ENCODE measurements at regions not wholly inside any gene's neighbourhood (a gene's known extent, or its start where the extent isn't known, plus 50 kb on each side); places are given as distances from the start of the nearest gene placed in this dataset.

DNA sequence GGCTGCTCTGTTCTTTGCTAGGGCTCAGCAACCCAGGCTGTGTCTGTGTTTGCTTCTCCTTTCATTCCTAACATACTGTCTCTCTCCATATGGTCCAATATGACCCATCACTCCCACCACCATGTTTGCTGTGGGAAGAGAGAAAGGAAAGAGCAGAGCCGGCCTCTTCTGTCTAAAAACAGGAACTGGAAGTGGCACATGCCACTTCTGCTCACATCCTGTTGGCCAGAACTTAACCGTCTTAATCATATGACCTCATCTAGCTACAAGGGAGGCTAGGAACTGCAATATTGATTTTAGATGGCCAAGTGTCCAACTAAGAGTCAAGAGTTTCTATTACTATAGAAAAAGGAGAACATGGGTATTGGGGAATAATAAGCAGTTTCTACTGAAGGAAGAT, 212.5 kb upstream of the CHD6 start:
- Mint-ChIP-seq H3K4me1 (no peaks in the 10 kb centered on the region), H3K27me3 (peaks cover 2% of the 10 kb centered on the region), H3K4me3 (no peak overlapping the region), H3K27ac (no peak overlapping the region), H3K36me3 (ENCODE audit: low read depth) (no peaks in the 10 kb centered on the region), H3K9me3 (peaks cover 3% of the 10 kb centered on the region)
- DNase-seq (no peak), ATAC-seq (no peak)

- Mint-ChIP-seq H3K9me3 (peaks cover 4% of the 10 kb centered on the region), H3K4me1 (no peaks in the 10 kb centered on the region), H3K36me3 (ENCODE audit: low read depth) (no peaks in the 10 kb centered on the region), H3K4me3 (no peak overlapping the region), H3K27me3 (peaks cover 3% of the 10 kb centered on the region), H3K27ac (no peak overlapping the region)
- DNase-seq (no peak), ATAC-seq (no peak)
These were observed 201.3 kb upstream of the CHD6 start for GRCh38 chr20:41819436-41819835.

DNA sequence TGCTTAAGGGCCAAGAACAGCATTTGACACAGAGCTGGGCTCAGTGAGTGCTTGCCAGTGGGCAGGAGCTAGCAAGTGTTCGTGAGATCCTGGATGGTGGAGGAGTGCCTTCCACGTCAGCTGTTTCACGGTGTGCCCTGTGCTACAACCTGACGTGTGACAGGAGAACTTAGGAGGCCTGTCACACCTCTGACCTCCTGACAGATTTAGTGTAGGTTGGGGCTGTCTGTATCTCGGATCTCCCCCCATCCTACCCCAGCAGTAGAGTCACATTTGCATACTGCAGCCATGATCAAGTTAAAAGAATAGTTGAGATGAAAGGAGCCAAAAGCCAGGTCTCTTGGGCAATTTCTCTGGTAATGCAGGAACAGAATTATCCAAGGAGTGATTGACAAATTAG, 200.8 kb upstream of the CHD6 start:
- Mint-ChIP-seq H3K4me3 (no peak overlapping the region), H3K27ac (no peak overlapping the region), H3K27me3 (peaks cover 3% of the 10 kb centered on the region), H3K4me1 (no peaks in the 10 kb centered on the region), H3K36me3 (ENCODE audit: low read depth) (no peaks in the 10 kb centered on the region), H3K9me3 (peaks cover 4% of the 10 kb centered on the region)
- DNase-seq (no peak), ATAC-seq (no peak)

GRCh38 chr20:41818369-41818768, 200.2 kb upstream of the CHD6 start:
- ATAC-seq (no peak), DNase-seq (no peak)
- peaks cover 3% of the 10 kb centered on the region for H3K27me3 Mint-ChIP-seq
- peaks cover 8% of the 10 kb centered on the region for H3K9me3 Mint-ChIP-seq
- H3K36me3 Mint-ChIP-seq (ENCODE audit: low read depth), result no peaks in the 10 kb centered on the region
- H3K4me3 Mint-ChIP-seq, result no peak overlapping the region
- no peaks in the 10 kb centered on the region for H3K4me1 Mint-ChIP-seq
- H3K27ac Mint-ChIP-seq, result no peak overlapping the region

GRCh38 chr20:41811456-41811855, 193.3 kb upstream of the CHD6 start:
- H3K9me3 Mint-ChIP-seq, result peaks cover 19% of the 10 kb centered on the region
- no peaks in the 10 kb centered on the region for H3K36me3 Mint-ChIP-seq (ENCODE audit: low read depth)
- ATAC-seq, result no peak
- H3K4me1 Mint-ChIP-seq, result no peaks in the 10 kb centered on the region
- peaks cover 3% of the 10 kb centered on the region for H3K27me3 Mint-ChIP-seq
- no peak overlapping the region for H3K4me3 Mint-ChIP-seq
- H3K27ac Mint-ChIP-seq, result no peak overlapping the region
- no peak for DNase-seq

DNA sequence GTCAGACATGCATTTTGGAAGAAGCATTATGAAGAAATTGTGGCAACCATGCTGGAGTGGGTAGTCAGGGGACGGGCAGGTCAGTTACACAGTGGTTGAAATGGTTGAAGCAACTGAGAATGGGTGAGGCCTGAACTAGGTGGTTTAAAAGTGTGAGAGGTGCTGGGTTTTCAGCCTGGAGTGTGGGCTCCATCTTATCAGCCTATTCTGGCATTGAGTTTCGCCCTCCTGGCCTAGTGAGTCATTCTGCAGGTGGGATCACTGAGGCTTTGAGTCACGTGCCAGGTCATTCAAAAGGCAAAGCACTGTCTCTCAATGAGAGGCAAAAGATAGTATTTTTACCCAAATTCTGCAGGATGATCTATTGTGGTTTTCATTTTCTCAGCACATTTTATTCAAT, 181.9 kb upstream of the CHD6 start:
- ATAC-seq, result no peak
- H3K27me3 Mint-ChIP-seq, result peaks cover 3% of the 10 kb centered on the region
- no peaks in the 10 kb centered on the region for H3K4me1 Mint-ChIP-seq
- no peaks in the 10 kb centered on the region for H3K9me3 Mint-ChIP-seq
- H3K4me3 Mint-ChIP-seq, result no peak overlapping the region
- H3K36me3 Mint-ChIP-seq (ENCODE audit: low read depth), result no peaks in the 10 kb centered on the region
- H3K27ac Mint-ChIP-seq, result no peak overlapping the region
- DNase-seq, result no peak

DNA sequence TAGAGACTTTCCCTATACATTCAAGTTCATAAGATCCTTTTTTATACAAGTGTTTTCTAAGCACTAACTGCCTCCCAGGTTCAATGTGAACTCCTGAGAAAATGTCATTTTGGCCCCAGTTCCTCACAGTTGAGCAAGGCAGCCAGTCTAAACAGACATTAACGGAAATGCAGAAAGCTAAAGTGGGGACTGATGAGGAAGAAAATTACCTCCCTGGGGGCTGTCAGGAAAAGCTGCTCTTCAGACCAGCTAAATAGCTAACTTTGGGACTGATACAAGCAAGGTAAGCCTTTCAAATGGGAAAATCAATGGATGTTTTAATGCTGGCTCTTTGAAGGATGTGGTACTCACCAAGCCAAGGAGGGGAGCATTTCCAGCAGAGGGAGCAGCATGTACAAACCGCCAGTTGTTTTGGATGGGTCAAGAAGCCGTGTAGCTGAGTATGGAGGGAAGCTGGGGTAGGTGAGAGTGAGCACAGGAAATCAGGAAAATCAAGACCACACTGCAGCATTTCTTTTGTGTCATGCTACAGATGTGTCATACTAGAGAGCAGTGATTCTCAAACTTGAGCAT, 180.8 kb upstream of the CHD6 start:
- peaks cover 3% of the 10 kb centered on the region for H3K27me3 Mint-ChIP-seq
- no peak overlapping the region for H3K27ac Mint-ChIP-seq
- H3K4me3 Mint-ChIP-seq, result no peak overlapping the region
- DNase-seq (no peak), ATAC-seq (no peak)
- H3K4me1 Mint-ChIP-seq, result no peaks in the 10 kb centered on the region
- H3K9me3 Mint-ChIP-seq, result no peaks in the 10 kb centered on the region
- H3K36me3 Mint-ChIP-seq (ENCODE audit: low read depth), result no peaks in the 10 kb centered on the region

GRCh38 chr20:41786158-41786557, 168.0 kb upstream of the CHD6 start:
- Mint-ChIP-seq H3K36me3 (ENCODE audit: low read depth) (no peaks in the 10 kb centered on the region), H3K27me3 (peaks cover 5% of the 10 kb centered on the region), H3K9me3 (no peaks in the 10 kb centered on the region), H3K4me1 (no peaks in the 10 kb centered on the region), H3K4me3 (no peak overlapping the region), H3K27ac (no peak overlapping the region)
- no peak for ATAC-seq
- no peak for DNase-seq

GRCh38 chr20:41784209-41784958, 166.2 kb upstream of the CHD6 start:
- ATAC-seq (no peak), DNase-seq (no peak)
- no peak overlapping the region for H3K4me3 Mint-ChIP-seq
- peaks cover 4% of the 10 kb centered on the region for H3K27me3 Mint-ChIP-seq
- no peaks in the 10 kb centered on the region for H3K9me3 Mint-ChIP-seq
- H3K4me1 Mint-ChIP-seq, result no peaks in the 10 kb centered on the region
- H3K27ac Mint-ChIP-seq, result no peak overlapping the region
- no peaks in the 10 kb centered on the region for H3K36me3 Mint-ChIP-seq (ENCODE audit: low read depth)

DNA sequence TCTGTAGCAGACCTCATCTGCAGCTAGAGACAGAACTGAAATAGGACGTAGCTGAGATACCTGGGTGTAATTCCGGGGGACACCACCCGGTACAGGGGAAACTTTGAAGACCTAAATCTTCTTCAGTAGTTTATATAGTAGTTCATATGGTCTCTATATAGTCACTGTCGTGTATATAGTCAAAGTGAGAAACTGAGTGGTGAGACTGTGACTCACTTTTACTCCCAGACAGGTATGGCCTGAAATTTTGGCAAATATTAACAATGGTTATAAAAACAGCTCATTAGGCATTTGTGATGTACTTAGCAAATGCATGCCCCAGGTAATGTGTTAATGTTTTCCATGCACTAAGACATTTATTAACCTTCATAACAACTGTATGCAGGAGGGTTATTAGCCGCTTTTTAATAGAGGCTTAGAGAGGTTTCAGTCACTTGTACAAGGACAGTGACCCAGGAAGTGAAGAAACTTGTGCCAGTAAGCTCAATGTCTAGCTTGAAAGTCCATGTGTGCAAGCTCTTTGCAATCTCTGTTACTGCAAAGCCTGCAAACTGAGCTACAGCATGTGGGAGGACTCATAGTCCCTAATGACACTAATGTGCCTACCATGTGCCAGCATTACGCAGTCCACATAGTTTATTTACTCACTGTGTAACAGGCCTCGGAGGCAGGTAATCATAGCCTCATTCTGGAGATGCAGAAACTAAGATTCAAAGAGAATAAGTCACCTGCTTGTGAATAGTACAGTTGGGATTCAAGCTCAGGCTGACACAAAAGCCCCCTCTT, 165.4 kb upstream of the CHD6 start:
- no peaks in the 10 kb centered on the region for H3K9me3 Mint-ChIP-seq
- no peak for DNase-seq

GRCh38 chr20:41782730-41783406, 164.7 kb upstream of the CHD6 start:
- Mint-ChIP-seq H3K4me3 (no peak overlapping the region), H3K9me3 (no peaks in the 10 kb centered on the region), H3K27me3 (peaks cover 4% of the 10 kb centered on the region), H3K27ac (no peak overlapping the region), H3K36me3 (ENCODE audit: low read depth) (no peaks in the 10 kb centered on the region), H3K4me1 (no peaks in the 10 kb centered on the region)
- DNase-seq, result no peak
- ATAC-seq, result no peak

More for the DNA sequence above, 165.4 kb upstream of the CHD6 start:
- peaks cover 4% of the 10 kb centered on the region for H3K27me3 Mint-ChIP-seq
- H3K36me3 Mint-ChIP-seq (ENCODE audit: low read depth), result no peaks in the 10 kb centered on the region
- no peak for ATAC-seq
- no peak overlapping the region for H3K4me3 Mint-ChIP-seq
- H3K4me1 Mint-ChIP-seq, result no peaks in the 10 kb centered on the region
- no peak overlapping the region for H3K27ac Mint-ChIP-seq

- Mint-ChIP-seq H3K27me3 (peaks cover 3% of the 10 kb centered on the region), H3K27ac (no peak overlapping the region), H3K9me3 (no peaks in the 10 kb centered on the region), H3K4me3 (no peak overlapping the region), H3K4me1 (no peaks in the 10 kb centered on the region), H3K36me3 (ENCODE audit: low read depth) (no peaks in the 10 kb centered on the region)
- no peak for DNase-seq
- no peak for ATAC-seq
These were observed 164.1 kb upstream of the CHD6 start for GRCh38 chr20:41782255-41782654.

DNA sequence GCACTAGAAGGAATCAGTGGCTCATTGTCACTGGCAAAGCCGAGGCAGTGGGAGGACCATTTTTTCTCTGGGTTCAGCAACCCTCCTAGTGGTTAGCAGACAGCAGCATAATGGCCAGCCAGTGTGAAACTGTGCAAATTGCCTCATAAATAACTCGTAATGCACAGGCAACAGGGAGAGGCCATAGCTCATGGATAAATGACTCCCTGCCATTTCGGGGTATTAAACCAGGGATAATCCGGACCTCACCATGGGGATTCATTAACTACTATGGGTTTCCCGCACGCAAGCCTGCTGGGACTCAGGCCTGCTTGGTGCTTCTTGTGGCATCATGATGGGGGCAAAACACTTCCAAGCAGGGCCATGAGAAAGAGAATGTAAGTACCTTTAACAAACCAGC, 158.2 kb upstream of the CHD6 start:
- Mint-ChIP-seq H3K36me3 (ENCODE audit: low read depth) (no peaks in the 10 kb centered on the region), H3K9me3 (no peaks in the 10 kb centered on the region), H3K27me3 (peaks cover 11% of the 10 kb centered on the region), H3K4me3 (no peak overlapping the region), H3K4me1 (no peaks in the 10 kb centered on the region), H3K27ac (no peak overlapping the region)
- ATAC-seq, result no peak
- no peak for DNase-seq

DNA sequence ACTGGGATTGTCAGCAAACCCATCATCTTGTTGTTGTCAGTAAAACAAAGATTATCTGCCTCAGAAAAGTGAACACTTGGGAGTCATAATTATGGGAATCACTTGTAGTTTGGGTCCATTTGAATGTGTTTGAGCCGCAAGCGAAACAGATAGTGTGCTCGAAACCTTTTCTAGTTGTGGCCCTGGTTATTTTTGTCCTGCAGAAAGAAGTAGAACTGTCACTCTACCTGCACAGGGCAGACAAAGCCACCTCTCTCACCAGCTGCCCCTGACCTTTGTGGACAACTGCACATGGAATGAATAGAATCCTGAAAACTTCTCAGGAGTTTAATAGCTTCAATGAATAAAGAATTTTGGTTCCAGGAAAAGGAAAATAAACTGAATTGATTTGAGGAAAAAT, 156.1 kb upstream of the CHD6 start:
- no peak for ATAC-seq
- H3K27me3 Mint-ChIP-seq, result peaks cover 13% of the 10 kb centered on the region
- no peak overlapping the region for H3K4me3 Mint-ChIP-seq
- H3K9me3 Mint-ChIP-seq, result no peaks in the 10 kb centered on the region
- H3K36me3 Mint-ChIP-seq (ENCODE audit: low read depth), result no peaks in the 10 kb centered on the region
- no peak overlapping the region for H3K27ac Mint-ChIP-seq
- DNase-seq, result no peak
- no peaks in the 10 kb centered on the region for H3K4me1 Mint-ChIP-seq

GRCh38 chr20:41770965-41771364, 152.8 kb upstream of the CHD6 start:
- no peak for ATAC-seq
- Mint-ChIP-seq H3K4me1 (no peaks in the 10 kb centered on the region), H3K9me3 (peaks cover 5% of the 10 kb centered on the region), H3K36me3 (ENCODE audit: low read depth) (no peaks in the 10 kb centered on the region), H3K4me3 (no peak overlapping the region), H3K27ac (no peak overlapping the region), H3K27me3 (peaks cover 13% of the 10 kb centered on the region)
- no peak for DNase-seq
